LNCAP (cell line): ENCODE measurements at regions not wholly inside any gene's neighbourhood (a gene's known extent, or its start where the extent isn't known, plus 50 kb on each side); places are given as distances from the start of the nearest gene placed in this dataset.

Experiments used
- TF ChIP-seq, protein P1 (sequence below): fragments of 450-650 bp; IDR thresholded peaks from 2 replicates; pipeline ENCODE4 v1.5.1; 2017; ENCODE audit warnings: mild to moderate bottlenecking

DNA sequence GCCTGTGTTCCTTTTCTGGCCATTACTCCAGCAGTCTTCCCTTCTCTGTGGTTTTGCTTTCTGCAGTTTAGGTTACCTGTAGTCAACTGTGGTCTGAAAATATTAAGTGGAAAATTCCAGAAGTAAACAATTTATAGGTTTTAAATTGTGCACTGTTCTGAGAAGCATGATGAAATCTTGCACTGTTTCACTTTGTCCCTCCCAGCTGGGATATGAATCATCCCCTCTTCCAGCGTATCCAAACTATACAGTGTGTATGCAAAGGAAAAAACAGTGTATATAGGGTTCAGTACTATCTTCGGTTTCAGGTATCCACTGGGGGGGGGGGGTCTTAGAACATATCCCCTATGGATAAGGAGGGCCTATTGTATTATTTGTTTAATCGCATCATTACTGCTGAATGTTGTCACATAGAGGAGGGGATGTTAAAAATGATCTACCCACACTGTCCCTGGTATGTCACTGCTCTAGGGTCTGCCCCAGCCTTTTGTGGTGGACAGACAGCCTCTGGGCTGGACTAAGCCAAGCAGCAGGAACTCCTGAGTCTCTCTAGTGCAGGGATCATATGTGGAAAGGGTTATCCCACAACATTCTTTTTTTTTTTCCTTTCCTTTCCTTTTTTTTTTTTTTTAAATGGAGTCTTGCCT is 109.1 kb upstream of the MAX start:
- TF ChIP-seq, protein P1, sequence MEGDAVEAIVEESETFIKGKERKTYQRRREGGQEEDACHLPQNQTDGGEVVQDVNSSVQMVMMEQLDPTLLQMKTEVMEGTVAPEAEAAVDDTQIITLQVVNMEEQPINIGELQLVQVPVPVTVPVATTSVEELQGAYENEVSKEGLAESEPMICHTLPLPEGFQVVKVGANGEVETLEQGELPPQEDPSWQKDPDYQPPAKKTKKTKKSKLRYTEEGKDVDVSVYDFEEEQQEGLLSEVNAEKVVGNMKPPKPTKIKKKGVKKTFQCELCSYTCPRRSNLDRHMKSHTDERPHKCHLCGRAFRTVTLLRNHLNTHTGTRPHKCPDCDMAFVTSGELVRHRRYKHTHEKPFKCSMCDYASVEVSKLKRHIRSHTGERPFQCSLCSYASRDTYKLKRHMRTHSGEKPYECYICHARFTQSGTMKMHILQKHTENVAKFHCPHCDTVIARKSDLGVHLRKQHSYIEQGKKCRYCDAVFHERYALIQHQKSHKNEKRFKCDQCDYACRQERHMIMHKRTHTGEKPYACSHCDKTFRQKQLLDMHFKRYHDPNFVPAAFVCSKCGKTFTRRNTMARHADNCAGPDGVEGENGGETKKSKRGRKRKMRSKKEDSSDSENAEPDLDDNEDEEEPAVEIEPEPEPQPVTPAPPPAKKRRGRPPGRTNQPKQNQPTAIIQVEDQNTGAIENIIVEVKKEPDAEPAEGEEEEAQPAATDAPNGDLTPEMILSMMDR, result no peak

DNA sequence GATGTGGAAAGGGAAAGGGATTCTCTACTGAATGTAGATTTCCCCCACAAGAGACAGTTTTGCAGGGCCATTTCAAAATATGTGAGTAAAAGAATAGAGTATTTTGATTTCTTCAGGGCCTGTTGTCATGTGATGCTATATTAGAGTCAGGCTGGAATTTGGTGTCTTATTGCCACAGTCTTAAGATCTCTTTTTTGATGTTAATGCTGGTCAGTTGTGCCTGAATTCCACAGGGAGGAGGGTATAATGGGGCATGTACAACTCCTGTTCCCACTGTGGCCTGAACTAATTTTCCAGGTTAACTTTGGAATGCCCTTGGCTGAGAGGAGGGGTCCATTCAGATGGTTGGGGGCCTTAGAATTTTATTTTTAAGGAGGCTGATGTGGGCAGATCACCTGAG is 111.0 kb upstream of the MAX start:
- TF ChIP-seq, protein P1, result no peak

DNA sequence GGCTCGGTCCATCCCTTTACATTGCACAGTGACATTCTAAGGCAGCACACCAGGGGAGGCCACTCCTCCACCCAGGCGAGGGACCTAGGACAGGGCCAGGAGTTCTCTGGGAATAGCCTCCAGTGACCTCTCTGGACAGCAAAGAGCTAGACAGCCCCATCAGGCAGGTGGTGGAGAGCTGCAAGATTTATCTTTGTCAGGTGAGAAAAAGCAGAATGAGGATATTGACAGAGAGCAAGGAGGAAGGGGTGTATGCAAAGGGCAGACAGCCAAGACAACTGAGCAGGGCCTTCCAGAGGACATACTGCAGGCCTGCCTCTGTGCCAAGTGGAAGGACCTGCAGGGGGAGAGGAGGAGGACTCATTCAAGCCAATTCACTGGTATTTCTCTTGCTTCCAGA is 112.4 kb upstream of the MAX start:
- TF ChIP-seq, protein P1, result no peak

DNA sequence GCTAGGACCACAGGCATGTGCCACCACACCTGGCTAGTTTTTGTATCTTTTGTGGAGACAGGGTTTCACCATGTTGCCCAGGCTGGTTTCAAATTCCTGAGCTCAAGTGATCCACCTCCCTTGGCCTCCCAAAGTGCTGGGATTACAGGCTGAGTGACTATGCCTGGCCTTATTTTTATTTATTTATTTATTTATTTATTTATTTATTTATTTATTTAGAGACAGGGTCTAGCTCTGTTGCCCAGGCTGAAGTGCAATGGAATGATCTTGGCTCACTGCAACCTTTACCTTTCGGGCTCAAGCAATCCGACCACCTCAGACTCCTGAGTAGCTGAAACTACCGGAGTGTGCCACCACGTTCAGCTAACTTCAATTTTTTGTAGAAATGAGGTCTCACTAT is 117.0 kb upstream of the MAX start:
- TF ChIP-seq, protein P1, result no peak

DNA sequence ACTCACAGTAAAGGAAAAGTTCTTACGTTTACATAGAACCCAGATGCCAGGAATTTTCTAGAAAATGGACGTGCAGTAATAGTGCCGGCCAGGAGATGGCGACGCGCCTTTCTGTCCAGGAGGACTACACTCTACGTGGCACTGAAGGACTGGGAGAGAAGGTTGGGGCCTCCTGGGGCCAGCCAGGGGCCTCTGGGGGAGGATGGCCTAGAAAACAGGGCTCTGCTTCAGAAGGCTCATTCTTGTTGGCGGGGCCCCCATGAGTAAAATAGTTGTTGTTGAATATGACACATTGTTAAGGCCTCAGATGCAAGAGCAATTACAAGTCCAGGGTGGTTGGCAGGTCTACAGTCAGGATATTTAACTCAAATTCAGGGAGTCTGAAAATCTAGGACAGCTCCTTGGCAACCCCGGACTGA is 120.1 kb upstream of the MAX start:
- TF ChIP-seq, protein P1, result peak; percentile 81

DNA sequence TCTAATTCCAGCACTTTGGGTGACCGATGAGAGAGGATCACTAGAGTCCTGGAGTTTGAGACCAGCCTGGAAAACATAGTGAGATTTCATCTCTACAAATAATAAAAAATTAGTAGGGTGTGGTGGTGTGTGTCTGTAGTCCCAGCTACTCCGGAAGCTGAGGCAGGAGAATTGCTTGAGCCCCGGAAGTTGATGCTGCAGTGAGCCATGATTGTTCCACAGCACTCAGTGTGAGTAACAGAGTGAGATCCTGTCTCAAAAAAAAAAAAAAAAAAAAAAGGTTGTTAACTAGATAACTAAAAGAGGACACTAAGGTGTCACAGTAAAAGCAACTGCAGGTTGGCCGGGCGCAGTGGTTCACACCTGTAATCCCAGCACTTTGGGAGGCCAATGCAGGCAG is 121.3 kb upstream of the MAX start:
- TF ChIP-seq, protein P1, result no peak

DNA sequence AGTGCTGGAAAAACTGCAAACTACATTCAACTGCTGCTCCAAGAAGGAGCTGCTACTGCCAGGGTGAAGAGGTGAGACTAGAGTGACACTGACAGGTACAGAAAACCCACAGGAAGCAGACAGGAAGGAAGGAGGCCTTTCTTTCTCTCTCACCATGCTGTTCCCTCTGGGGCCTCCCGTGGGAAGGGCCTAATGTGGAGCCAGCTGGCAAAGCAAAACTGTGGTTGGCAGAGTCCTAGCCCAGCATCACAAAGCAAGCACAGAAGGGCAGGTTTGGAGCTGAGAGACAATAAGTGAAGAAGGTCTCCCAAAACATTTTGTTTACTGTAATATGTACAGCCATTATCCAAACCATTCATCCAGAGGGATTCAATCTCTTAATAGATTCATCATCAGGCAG is 122.5 kb upstream of the MAX start:
- TF ChIP-seq, protein P1, result no peak
